Transverse colon (tissue), 3 donors: ENCODE measurements at regions not wholly inside any gene's neighbourhood (a gene's known extent, or its start where the extent isn't known, plus 50 kb on each side); places are given as distances from the start of the nearest gene placed in this dataset.

ENCODE experiments used
- CTCF ChIP-seq, 5 experiments: fragments of 200-600 bp in 3 of 5; fragments of 450-650 bp in 2 of 5; sonication (generic) in 3 of 5; IDR thresholded peaks; 1 replicate in 2 of 5; 2 replicates in 3 of 5; pipeline ENCODE4 v1.5.1; 2016 to 2017; ENCODE audit warnings: antibody characterized with exemption in 5 of 5, inconsistent platforms in 3 of 5, mild to moderate bottlenecking in 2 of 5, moderate library complexity in 1 of 5
- EP300 ChIP-seq: sonication (generic); formaldehyde crosslinking; IDR thresholded peaks from one replicate; pipeline ENCODE4 v1.6.1; 2017; ENCODE audit warnings: antibody characterized with exemption, low read depth
- POLR2A ChIP-seq: fragments of 450-650 bp; IDR thresholded peaks from one replicate; pipeline ENCODE4 v1.6.1; 2016; ENCODE audit warnings: antibody characterized with exemption, mild to moderate bottlenecking, moderate library complexity

GRCh38 chr20:48526936-48527335, 300.9 kb downstream of the PREX1 start:
- no peak for TF ChIP-seq CTCF (IDR thresholded peaks at IDR 0.05)
- TF ChIP-seq EP300: no peak
- TF ChIP-seq POLR2A: no peak
